Adrenal gland (tissue), 9 donors: ENCODE measurements at regions not wholly inside any gene's neighbourhood (a gene's known extent, or its start where the extent isn't known, plus 50 kb on each side); places are given as distances from the start of the nearest gene placed in this dataset.

Experiments used
- DNase-seq, 7 donors: peaks; one replicate each; pipeline ENCODE4 v3.0.0-alpha.2; 2019 to 2020
- H3K27ac ChIP-seq, 5 donors: fragments of 200-600 bp; sonication (generic) in 4 of 5; 1 replicate in 3 of 5; 2 replicates in 2 of 5; pipeline versions ENCODE4 v1.5.1 to v1.8.0; 2016 to 2020; ENCODE audit warnings: mild to moderate bottlenecking in 1 of 5
- H3K27me3 ChIP-seq: fragments of 200-600 bp; 2 replicates; pipeline ENCODE4 v1.8.0; 2021
- H3K36me3 ChIP-seq, 2 donors: fragments of 200-600 bp; replicated peaks in 1 of 2; 1 replicate in 1 of 2; 2 replicates in 1 of 2; pipeline versions ENCODE4 v1.5.1 to v1.8.0; 2018 to 2022
- H3K4me1 ChIP-seq, 2 donors: fragments of 200-600 bp; replicated peaks in 1 of 2; 1 replicate in 1 of 2; 2 replicates in 1 of 2; pipeline versions ENCODE4 v1.5.1 to v1.8.0; 2018 to 2021
- H3K4me3 ChIP-seq, 4 donors: fragments of 200-600 bp; sonication (generic) in 3 of 4; one replicate each; pipeline ENCODE4 v1.5.1; 2016 to 2018
- H3K9me3 ChIP-seq, 3 donors: fragments of 200-600 bp; sonication (generic) in 1 of 3; replicated peaks in 1 of 3; 1 replicate in 2 of 3; 2 replicates in 1 of 3; pipeline versions ENCODE4 v1.5.1 to v1.8.0; 2016 to 2021
- CTCF ChIP-seq, 6 experiments: fragments of 450-650 bp in 4 of 6; fragments of 200-600 bp in 2 of 6; sonication (generic) in 1 of 6; IDR thresholded peaks; 1 replicate in 5 of 6; 2 replicates in 1 of 6; pipeline versions ENCODE4 v1.5.1 to v1.8.0; 2016 to 2021; ENCODE audit warnings: antibody characterized with exemption in 6 of 6, mild to moderate bottlenecking in 2 of 6, moderate library complexity in 1 of 6
- POLR2A ChIP-seq, 2 donors: fragments of 450-650 bp; IDR thresholded peaks; one replicate each; pipeline ENCODE4 v1.6.1; 2017; ENCODE audit warnings: antibody characterized with exemption in 2 of 2, mild to moderate bottlenecking in 2 of 2, moderate library complexity in 1 of 2
- WGBS, 4 donors: extraction: QIAGEN DNeasy Blood & Tissue Kit in 2 of 4; methylation state at CpG; one replicate each; pipeline versions ENCODE4 v1.1.5 to v1.1.7; 2013 to 2017; 5-methylcytosine and 5-hydroxymethylcytosine counted together
- intact Hi-C, 2 donors: fragments of 100-400 bp; cut with DNase I; formaldehyde crosslinking; loops; one replicate each; pipeline versions ENCODE4 v1.14.1 to v1.15.0; 2022 to 2023
- donor health status: healthy with polysubstance abuse.
- donor health status: Bipolar disorder and iron deficiency.
- donor health status: DM: yes; HTN: yes; CAD: no.
- donor health status: DM: no; HTN: no; CAD: no.
- donor health status: DM: no; HTN: no; CAD: no.

DNA sequence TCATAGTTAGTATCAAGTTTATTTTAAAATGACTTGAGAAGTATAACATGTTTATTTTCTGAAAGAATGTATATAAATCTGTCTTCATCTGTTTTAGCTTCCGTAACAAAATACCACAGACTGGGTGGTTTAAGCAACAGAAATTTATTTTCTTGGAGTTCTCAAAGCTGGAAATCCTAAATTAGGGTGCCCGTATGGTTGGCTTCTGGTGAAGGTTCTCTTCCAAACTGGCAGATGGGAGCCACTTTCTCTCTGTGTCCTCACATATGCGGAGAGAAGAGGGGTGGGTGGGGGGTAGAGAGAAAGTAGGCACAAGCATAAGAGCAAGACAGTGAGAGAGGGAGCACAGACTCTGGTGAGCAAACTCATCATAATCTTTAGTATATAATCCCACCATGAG is 142.3 kb downstream of the ZIC1 start:
- H3K27ac ChIP-seq = no peak overlapping the region
- H3K36me3 ChIP-seq = no peaks in the 10 kb centered on the region
- TF ChIP-seq CTCF (IDR thresholded peaks at IDR 0.05) = no peak
- no peak for TF ChIP-seq POLR2A (IDR thresholded peaks at IDR 0.05)
- no peaks in the 10 kb centered on the region for H3K4me1 ChIP-seq
- no peaks in the 10 kb centered on the region for H3K27me3 ChIP-seq
- WGBS, 4 donors = 79 to 86% (median 82%) methylated on average over 3 of the region's 3 CpGs
- DNase-seq = no peak
- intact Hi-C loops = no loop called here
- no peaks in the 10 kb centered on the region for H3K9me3 ChIP-seq
- H3K4me3 ChIP-seq = no peak overlapping the region

- intact Hi-C loops = no loop called here
- TF ChIP-seq POLR2A (IDR thresholded peaks at IDR 0.05) (no peak), CTCF (IDR thresholded peaks at IDR 0.05) (no peak)
- Histone ChIP-seq H3K36me3 (no peaks in the 10 kb centered on the region), H3K4me1 (no peaks in the 10 kb centered on the region), H3K9me3 (no peaks in the 10 kb centered on the region), H3K4me3 (no peak overlapping the region), H3K27me3 (no peaks in the 10 kb centered on the region), H3K27ac (no peak overlapping the region)
- DNase-seq = no peak
Measured at GRCh38 chr3:147554332-147554731, 145.2 kb downstream of the ZIC1 start.

GRCh38 chr3:147572970-147573340 is 163.8 kb downstream of the ZIC1 start:
- DNase-seq = no peak
- Histone ChIP-seq H3K4me1 (no peaks in the 10 kb centered on the region), H3K9me3 (no peaks in the 10 kb centered on the region), H3K36me3 (no peaks in the 10 kb centered on the region), H3K27ac (no peak overlapping the region), H3K27me3 (no peaks in the 10 kb centered on the region), H3K4me3 (no peak overlapping the region)
- intact Hi-C loops = no loop called here
- TF ChIP-seq CTCF (IDR thresholded peaks at IDR 0.05) (no peak), POLR2A (IDR thresholded peaks at IDR 0.05) (no peak)

GRCh38 chr3:147574621-147575020 is 165.5 kb downstream of the ZIC1 start:
- Histone ChIP-seq H3K4me1 (no peaks in the 10 kb centered on the region), H3K27me3 (no peaks in the 10 kb centered on the region), H3K9me3 (no peaks in the 10 kb centered on the region), H3K36me3 (no peaks in the 10 kb centered on the region), H3K4me3 (no peak overlapping the region), H3K27ac (no peak overlapping the region)
- DNase-seq = no peak
- TF ChIP-seq POLR2A (IDR thresholded peaks at IDR 0.05) = no peak
- TF ChIP-seq CTCF (IDR thresholded peaks at IDR 0.05) = no peak
- 13 to 22% (median 14%) methylated on average over 1 of the region's 1 CpG for WGBS, 4 donors
- intact Hi-C loops = no loop called here
